ENCODE measurements at regions not wholly inside any gene's neighbourhood (a gene's known extent, or its start where the extent isn't known, plus 50 kb on each side); places are given as distances from the start of the nearest gene placed in this dataset.

DNA sequence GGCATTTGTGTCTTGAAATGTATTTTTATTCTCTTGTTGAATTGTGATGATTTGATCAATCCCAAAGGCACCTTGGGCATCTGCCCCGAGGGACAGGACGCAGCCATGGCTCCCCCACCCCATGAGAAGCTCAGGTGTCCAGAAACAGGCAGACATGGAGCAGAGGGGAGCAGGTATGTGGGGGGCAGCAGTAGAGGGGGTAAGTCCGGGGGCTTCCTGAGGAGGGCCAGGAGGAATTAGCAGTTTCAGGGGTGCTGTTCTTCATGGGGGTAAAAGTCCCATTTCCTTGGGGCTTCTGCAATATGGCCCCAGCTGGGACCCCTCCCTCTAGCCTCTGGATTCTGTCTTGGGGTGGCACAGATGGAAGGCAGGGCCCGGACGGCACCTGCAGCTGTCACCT, 67.0 kb upstream of the HMX1 start:
- ATAC-seq (no peak), DNase-seq (ENCODE audit: extremely low read depth in 1 of 4, low spot score in 3 of 4) (peak in 3 of 4 experiments; percentile 1 to 2 (median 2)), FAIRE-seq (no peak)
- no peak overlapping the region for H3K4me2 ChIP-seq (ENCODE audit: insufficient read depth, low read length)
- CTCF ChIA-PET (ENCODE audit: low intra/inter-chr PET ratio): no interaction called here
- no peak overlapping the region for H2AFZ ChIP-seq (ENCODE audit: low read depth, low read length)
- POLR2A ChIA-PET: no interaction called here
- H3K9me3 ChIP-seq (replicated peaks; ENCODE audit: control insufficient read depth, insufficient read depth, low read depth, low read length): no peaks in the 10 kb centered on the region
- no peak overlapping the region for H3K9ac ChIP-seq (ENCODE audit: insufficient read depth in 1 of 2, low read depth in 2 of 2, low read length in 2 of 2)
- no peak overlapping the region for H3K4me3 ChIP-seq
- no peak for TF ChIP-seq ZNF699 (CRISPR knock-in tag; IDR thresholded peaks at IDR 0.05; ENCODE audit: insufficient replicate concordance)
- TF ChIP-seq ZNF280A (IDR thresholded peaks at IDR 0.05; ENCODE audit: low read depth, partially characterized antibody): no peak
- TF ChIP-seq KDM5B (IDR thresholded peaks at IDR 0.05; ENCODE audit: insufficient replicate concordance, low read depth, low read length): no peak
- TF ChIP-seq YY1 (IDR thresholded peaks at IDR 0.05; ENCODE audit: borderline replicate concordance in 1 of 3, control insufficient read depth in 1 of 3, extremely low read depth in 1 of 3, insufficient read depth in 3 of 3, insufficient read length in 1 of 3, insufficient replicate concordance in 2 of 3, low read depth in 1 of 3, low read length in 2 of 3): no peak
- TF ChIP-seq NR2F6 (CRISPR knock-in tag; IDR thresholded peaks at IDR 0.05): no peak
- TF ChIP-seq PHB2 (IDR thresholded peaks at IDR 0.05; ENCODE audit: low read depth): no peak
- no peak for TF ChIP-seq THRAP3 (IDR thresholded peaks at IDR 0.05; ENCODE audit: borderline replicate concordance)
- no peak for TF ChIP-seq ILK (tag; IDR thresholded peaks at IDR 0.05; ENCODE audit: borderline replicate concordance, low read depth)
- TF ChIP-seq ZBTB1 (CRISPR knock-in tag; IDR thresholded peaks at IDR 0.05; ENCODE audit: borderline replicate concordance, low read depth): no peak
- no peak for TF ChIP-seq SIX5 (IDR thresholded peaks at IDR 0.05; ENCODE audit: borderline replicate concordance in 1 of 2, insufficient read depth in 1 of 2, low read depth in 1 of 2, low read length in 2 of 2)
- no peak for TF ChIP-seq FIP1L1 (IDR thresholded peaks at IDR 0.05; ENCODE audit: low read depth, low read length, poor library complexity, severe bottlenecking)
- TF ChIP-seq ZNF143 (CRISPR knock-in tag; IDR thresholded peaks at IDR 0.05): no peak
- TF ChIP-seq RNF2 (IDR thresholded peaks at IDR 0.05): no peak
- TF ChIP-seq JUNB (CRISPR knock-in tag; conservative IDR thresholded peaks at IDR 0.05): no peak
- TF ChIP-seq SMAD1 (IDR thresholded peaks at IDR 0.05; ENCODE audit: low read depth, low read length, partially characterized antibody): no peak
- no peak for TF ChIP-seq SMAD3 (CRISPR knock-in tag; conservative IDR thresholded peaks at IDR 0.05)
- TF ChIP-seq NRF1 (conservative IDR thresholded peaks at IDR 0.05 in 1 of 2, IDR thresholded peaks at IDR 0.05 in 1 of 2): no peak
- TF ChIP-seq ZNF174 (CRISPR knock-in tag; IDR thresholded peaks at IDR 0.05): no peak
- intact Hi-C loops (cut with micrococcal nuclease) (no loop called here), in situ Hi-C loops (cut with MboI) (no loop called here)
- H3K27ac ChIP-seq (ENCODE audit: extremely low read depth, low read depth, low read length): no peak overlapping the region
- WGBS (ENCODE audit: insufficient coverage, low coverage, missing lambda C conversion rate): 0% methylated on average over 5 of the region's 5 CpGs
- no TSS peak for BruUV-seq (replicated peaks)
- H3K9me1 ChIP-seq (ENCODE audit: control insufficient read depth, insufficient read depth, low read length): no peaks in the 10 kb centered on the region
- H3K27me3 ChIP-seq (ENCODE audit: control insufficient read depth in 2 of 2, insufficient read depth in 2 of 2, low read length in 2 of 2): peaks cover 0 to under 1% of the 10 kb centered on the region in 2 experiments; a peak in 1 of 5 replicates
- H3K79me2 ChIP-seq (ENCODE audit: control insufficient read depth, insufficient read depth, low read length): no peaks in the 10 kb centered on the region
- H3K4me1 ChIP-seq (replicated peaks in 1 of 2; ENCODE audit: control insufficient read depth in 2 of 2, insufficient read depth in 2 of 2, low read length in 2 of 2): no peaks in the 10 kb centered on the region; a peak in 1 of 5 replicates
- no peaks in the 10 kb centered on the region for H4K20me1 ChIP-seq (replicated peaks; ENCODE audit: control insufficient read depth, insufficient read depth, low read length)
- no peaks in the 10 kb centered on the region for H3K36me3 ChIP-seq (ENCODE audit: control insufficient read depth, insufficient read depth, low read length)

Data from K562 (cell line).